Cardiac fibroblast (primary cell): ENCODE measurements at regions not wholly inside any gene's neighbourhood (a gene's known extent, or its start where the extent isn't known, plus 50 kb on each side); places are given as distances from the start of the nearest gene placed in this dataset.

Experiments used
- DNase-seq, 2 donors: peaks; one replicate each; pipeline versions ENCODE4 v3.0.0 to v3.0.0-alpha.2; 2010; ENCODE audit warnings: low read depth in 2 of 2
- H3K4me3 ChIP-seq, 2 donors: replicated peaks in 1 of 2; 1 replicate in 1 of 2; 2 replicates in 1 of 2; pipeline ENCODE4 v1.5.1; 2011; ENCODE audit warnings: low read depth in 2 of 2, low read length in 2 of 2, mild to moderate bottlenecking in 2 of 2, moderate library complexity in 1 of 2
- CTCF ChIP-seq: IDR thresholded peaks from one replicate; pipeline ENCODE4 v1.5.1; 2011; ENCODE audit warnings: low read depth, mild to moderate bottlenecking, low read length, inconsistent platforms

- peak in 1 of 2 donors; percentile 27 for DNase-seq
- H3K4me3 ChIP-seq: no peak overlapping the region
- no peak for TF ChIP-seq CTCF
Measured at GRCh38 chr3:168973897-168974296, 689.6 kb downstream of the MECOM start.

- H3K4me3 ChIP-seq: no peak overlapping the region
- no peak for TF ChIP-seq CTCF
- peak; percentile 34 to 41 for DNase-seq
Measured at GRCh38 chr3:168973206-168973605, 690.3 kb downstream of the MECOM start.

DNA sequence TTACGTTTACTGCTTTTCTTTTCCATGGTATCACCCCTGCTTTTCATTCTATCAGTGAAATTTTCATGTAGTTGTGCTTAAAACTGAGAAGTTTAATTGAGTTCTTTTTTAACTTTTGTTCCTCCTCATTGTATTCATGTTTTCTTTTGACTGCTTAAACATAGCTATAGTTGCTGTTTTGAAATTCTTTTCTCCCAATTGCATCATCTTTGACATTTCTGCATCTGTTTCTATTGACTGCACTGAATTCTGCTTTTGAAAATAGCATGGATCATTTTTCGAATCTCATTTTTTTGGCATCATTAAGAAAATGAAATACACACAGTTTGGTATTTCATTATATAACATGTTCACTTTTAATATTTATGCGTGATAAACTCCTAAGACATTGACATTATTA lies 694.9 kb downstream of the MECOM start:
- peak; percentile 17 to 31 for DNase-seq
- no peak overlapping the region for H3K4me3 ChIP-seq
- no peak for TF ChIP-seq CTCF

DNA sequence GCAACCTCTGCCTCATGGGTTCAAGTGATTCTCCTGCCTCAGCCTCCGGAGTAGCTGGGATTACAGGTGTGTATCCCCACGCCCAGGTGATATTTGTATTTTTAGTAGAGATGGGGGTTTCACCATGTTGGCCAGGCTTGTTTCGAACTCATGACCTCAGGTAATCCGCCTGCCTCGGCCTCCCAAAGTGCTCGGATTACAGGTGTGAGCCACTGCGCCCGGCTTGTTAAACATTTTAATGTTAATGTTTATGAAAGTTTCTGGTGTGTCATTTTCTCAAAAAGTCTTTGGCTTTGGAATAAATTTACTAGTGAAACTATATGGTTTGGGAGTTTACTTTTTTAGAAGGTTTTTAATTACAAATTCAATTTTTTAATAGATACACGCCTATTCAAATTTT lies 698.8 kb downstream of the MECOM start:
- no peak for DNase-seq
- H3K4me3 ChIP-seq: no peak overlapping the region
- no peak for TF ChIP-seq CTCF

DNA sequence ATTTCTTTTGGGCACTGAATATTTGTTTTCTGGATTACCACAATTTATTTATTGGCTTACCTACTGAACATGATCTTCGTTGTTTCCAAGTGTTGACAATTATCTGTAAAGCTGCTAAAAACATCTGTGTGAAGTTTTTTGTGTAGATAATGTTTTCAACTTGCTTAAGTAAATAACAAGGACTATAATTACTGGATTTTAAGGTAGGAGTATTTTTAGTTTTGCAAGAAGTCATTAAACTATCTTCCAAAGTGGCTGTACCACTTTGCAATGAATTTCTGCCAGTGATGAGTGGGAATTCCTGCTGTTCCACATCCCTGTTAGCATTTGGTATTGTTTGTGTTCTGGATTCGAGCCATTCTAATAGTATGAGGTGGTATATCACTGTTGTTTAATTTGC lies 702.2 kb downstream of the MECOM start:
- DNase-seq: no peak
- no peak for TF ChIP-seq CTCF
- no peak overlapping the region for H3K4me3 ChIP-seq

GRCh38 chr3:168959731-168960130 lies 703.8 kb downstream of the MECOM start:
- no peak for TF ChIP-seq CTCF
- DNase-seq: no peak
- no peak overlapping the region for H3K4me3 ChIP-seq

DNA sequence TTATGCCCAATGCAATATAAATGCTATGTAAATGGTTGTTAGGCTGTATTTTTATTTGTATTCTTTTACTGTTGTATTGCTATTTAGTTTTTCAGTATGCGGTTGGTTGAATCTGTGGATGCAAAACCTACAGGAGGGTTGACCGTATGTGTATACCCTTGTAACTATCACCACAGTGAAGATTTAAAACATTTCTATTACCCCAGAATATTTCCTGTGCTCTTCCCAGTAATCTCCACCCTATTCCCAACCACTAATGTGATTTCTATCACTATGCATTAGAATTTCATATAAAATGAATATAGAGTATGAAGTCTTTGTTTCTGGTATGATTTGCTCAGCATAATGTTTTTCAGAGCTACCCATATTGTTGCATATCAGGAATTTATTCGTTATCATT lies 705.0 kb downstream of the MECOM start:
- no peak for DNase-seq
- H3K4me3 ChIP-seq: no peak overlapping the region
- TF ChIP-seq CTCF: no peak
